ENCODE measurements at regions not wholly inside any gene's neighbourhood (a gene's known extent, or its start where the extent isn't known, plus 50 kb on each side); places are given as distances from the start of the nearest gene placed in this dataset.
A peak's percentile ranks its signal among the peaks of the same experiment; 100 is the strongest.
"Not testable (repeated sequence)": the region's sequence is repeated elsewhere in the genome, so short reads cannot be mapped to it uniquely, and the experiment has no call there.

DNA sequence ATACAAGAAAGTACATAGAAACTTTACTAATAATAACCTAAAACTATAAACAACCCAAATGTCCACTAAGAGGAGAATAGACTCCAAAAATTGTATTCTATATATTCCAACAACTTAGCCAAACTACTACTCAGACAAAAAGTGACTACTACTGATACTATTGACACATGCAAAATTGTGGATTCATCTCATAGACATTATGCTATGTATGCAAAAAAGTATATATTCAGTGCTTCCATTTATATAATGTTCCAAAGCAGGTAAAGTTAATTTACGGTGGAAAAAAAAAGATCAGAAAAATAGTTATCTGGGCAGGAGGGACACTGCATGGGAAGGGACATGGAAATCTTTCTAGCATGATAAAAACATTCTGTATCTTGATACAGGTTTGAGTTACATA, 62.0 kb upstream of the SRD5A2 start:
- no peak overlapping the region for H3K23ac ChIP-seq (ENCODE audit: low read depth, low read length)
- no peaks in the 10 kb centered on the region for H3K9me1 ChIP-seq (ENCODE audit: insufficient read depth, low read length)
- no peak overlapping the region for H3K4ac ChIP-seq (ENCODE audit: low read depth, low read length)
- TF ChIP-seq NFE2L2 (IDR thresholded peaks at IDR 0.05; ENCODE audit: low read depth, low read length) (no peak), RAD21 (IDR thresholded peaks at IDR 0.05; ENCODE audit: low read length) (no peak), RCOR1 (IDR thresholded peaks at IDR 0.05; ENCODE audit: insufficient replicate concordance, low read length) (no peak), MAFK (IDR thresholded peaks at IDR 0.05; ENCODE audit: low read depth, low read length) (0 out of 2 replicates have a peak, but pooled peaks have one; percentile 40)
- TF ChIP-seq, protein P1, sequence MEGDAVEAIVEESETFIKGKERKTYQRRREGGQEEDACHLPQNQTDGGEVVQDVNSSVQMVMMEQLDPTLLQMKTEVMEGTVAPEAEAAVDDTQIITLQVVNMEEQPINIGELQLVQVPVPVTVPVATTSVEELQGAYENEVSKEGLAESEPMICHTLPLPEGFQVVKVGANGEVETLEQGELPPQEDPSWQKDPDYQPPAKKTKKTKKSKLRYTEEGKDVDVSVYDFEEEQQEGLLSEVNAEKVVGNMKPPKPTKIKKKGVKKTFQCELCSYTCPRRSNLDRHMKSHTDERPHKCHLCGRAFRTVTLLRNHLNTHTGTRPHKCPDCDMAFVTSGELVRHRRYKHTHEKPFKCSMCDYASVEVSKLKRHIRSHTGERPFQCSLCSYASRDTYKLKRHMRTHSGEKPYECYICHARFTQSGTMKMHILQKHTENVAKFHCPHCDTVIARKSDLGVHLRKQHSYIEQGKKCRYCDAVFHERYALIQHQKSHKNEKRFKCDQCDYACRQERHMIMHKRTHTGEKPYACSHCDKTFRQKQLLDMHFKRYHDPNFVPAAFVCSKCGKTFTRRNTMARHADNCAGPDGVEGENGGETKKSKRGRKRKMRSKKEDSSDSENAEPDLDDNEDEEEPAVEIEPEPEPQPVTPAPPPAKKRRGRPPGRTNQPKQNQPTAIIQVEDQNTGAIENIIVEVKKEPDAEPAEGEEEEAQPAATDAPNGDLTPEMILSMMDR (conservative IDR thresholded peaks at IDR 0.05; ENCODE audit: low read depth, low read length), result no peak
- H3K4me2 ChIP-seq (ENCODE audit: low read depth, low read length), result no peak overlapping the region
- no peaks in the 10 kb centered on the region for H3K79me1 ChIP-seq (ENCODE audit: low read depth in 1 of 2, low read length in 2 of 2)
- H4K8ac ChIP-seq (ENCODE audit: low read depth in 2 of 2, low read length in 2 of 2), result no peak overlapping the region
- ChIA-PET CTCF (no interaction called here), POLR2A (ENCODE audit: unreplicated experiment) (no interaction called here)
- no peaks in the 10 kb centered on the region for H3K27me3 ChIP-seq (ENCODE audit: control insufficient read depth, insufficient read depth, low read length)
- H4K5ac ChIP-seq (ENCODE audit: low read depth, low read length), result no peak overlapping the region
- no peaks in the 10 kb centered on the region for H4K20me1 ChIP-seq (ENCODE audit: insufficient read depth, low read length)
- H3K9me3 ChIP-seq (ENCODE audit: control insufficient read depth, insufficient read depth, low read length), result no peaks in the 10 kb centered on the region
- H3K18ac ChIP-seq (ENCODE audit: low read depth, low read length), result no peak overlapping the region
- dilution Hi-C loops (cut with HindIII; ENCODE audit: low sequenced_read_pairs, unreplicated experiment) (no loop called here), in situ Hi-C loops (cut with MboI; ENCODE audit: low sequenced_read_pairs) (no loop called here), intact Hi-C loops (cut with micrococcal nuclease) (loop anchor here (5.0 kb wide), 1 partner anchor 35 kb away; no protein-coding TSS in a partner anchor)
- H2AK5ac ChIP-seq (ENCODE audit: low read depth, low read length), result no peak overlapping the region
- H2BK5ac ChIP-seq (ENCODE audit: low read depth, low read length, poor library complexity, severe bottlenecking), result no peak overlapping the region
- H4K91ac ChIP-seq (ENCODE audit: insufficient read depth, low read depth, low read length), result no peak overlapping the region
- H3K36me3 ChIP-seq (ENCODE audit: control insufficient read depth, insufficient read depth, low read length), result no peaks in the 10 kb centered on the region
- no peak overlapping the region for H2AFZ ChIP-seq (replicated peaks; ENCODE audit: low read length, poor library complexity)
- no peak for DNase-seq
- H2BK15ac ChIP-seq (ENCODE audit: low read depth, low read length), result no peak overlapping the region
- no CpG with 5 or more reads among the region's 1 CpG for WGBS, 2 experiments (ENCODE audit: extremely low coverage in 2 of 2, insufficient read length in 1 of 2)
- no peak overlapping the region for H3K56ac ChIP-seq (ENCODE audit: extremely low read depth, insufficient read depth, low read length)
- ATAC-seq (ENCODE audit: low read depth), result no peak
- no peak overlapping the region for H2BK20ac ChIP-seq (ENCODE audit: low read depth, low read length)
- H3K4me3 ChIP-seq (ENCODE audit: insufficient read depth, low read depth, low read length), result no peak overlapping the region
- no peak overlapping the region for H3K27ac ChIP-seq (ENCODE audit: insufficient read depth, low read length)
- no peak overlapping the region for H2AK9ac ChIP-seq (replicated peaks; ENCODE audit: low read depth, low read length, poor library complexity)
- no TSS peak for BruUV-seq (replicated peaks)
- H3K14ac ChIP-seq (replicated peaks; ENCODE audit: low read depth, low read length), result no peak overlapping the region
- H3K9ac ChIP-seq (ENCODE audit: low read depth, low read length), result no peak overlapping the region
- no peak overlapping the region for H2BK120ac ChIP-seq (ENCODE audit: low read depth, low read length)
- H3K4me1 ChIP-seq (ENCODE audit: control insufficient read depth, insufficient read depth, low read length), result no peaks in the 10 kb centered on the region

DNA sequence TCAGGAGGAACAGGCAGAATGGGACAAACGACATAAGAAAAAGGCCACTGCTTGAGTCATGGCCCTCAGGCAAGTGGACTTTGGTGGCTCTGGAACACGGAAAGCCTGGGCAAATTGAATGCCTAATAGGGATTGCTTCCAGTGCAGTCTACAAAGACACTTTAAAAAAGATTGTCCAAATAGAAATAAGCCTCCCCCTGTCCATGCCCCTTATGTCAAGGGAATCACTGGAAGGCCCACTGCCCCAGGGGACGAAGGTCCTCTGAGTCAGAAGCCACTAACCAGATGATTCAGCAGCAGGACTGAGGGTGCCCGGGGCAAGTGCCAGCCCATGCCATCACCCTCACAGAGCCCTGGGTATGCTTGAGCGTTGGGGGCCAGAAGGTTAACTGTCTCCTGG, 51.5 kb upstream of the SRD5A2 start:
- H4K5ac ChIP-seq (ENCODE audit: low read depth, low read length); dilution Hi-C loops (cut with HindIII; ENCODE audit: low sequenced_read_pairs, unreplicated experiment); H3K18ac ChIP-seq (ENCODE audit: low read depth, low read length); H2AK5ac ChIP-seq (ENCODE audit: low read depth, low read length); in situ Hi-C loops (cut with MboI; ENCODE audit: low sequenced_read_pairs); H3K4me3 ChIP-seq (ENCODE audit: insufficient read depth, low read depth, low read length); H4K8ac ChIP-seq (ENCODE audit: low read depth in 2 of 2, low read length in 2 of 2); intact Hi-C loops (cut with micrococcal nuclease); H3K14ac ChIP-seq (replicated peaks; ENCODE audit: low read depth, low read length); BruUV-seq (replicated peaks); H2BK5ac ChIP-seq (ENCODE audit: low read depth, low read length, poor library complexity, severe bottlenecking); H3K79me1 ChIP-seq (ENCODE audit: low read depth in 1 of 2, low read length in 2 of 2); H3K9ac ChIP-seq (ENCODE audit: low read depth, low read length); H3K4ac ChIP-seq (ENCODE audit: low read depth, low read length); H3K56ac ChIP-seq (ENCODE audit: extremely low read depth, insufficient read depth, low read length); POLR2A ChIA-PET (ENCODE audit: unreplicated experiment); H3K23ac ChIP-seq (ENCODE audit: low read depth, low read length); H3K4me1 ChIP-seq (ENCODE audit: control insufficient read depth, insufficient read depth, low read length); H3K4me2 ChIP-seq (ENCODE audit: low read depth, low read length); ATAC-seq (ENCODE audit: low read depth); H3K36me3 ChIP-seq (ENCODE audit: control insufficient read depth, insufficient read depth, low read length); H2BK15ac ChIP-seq (ENCODE audit: low read depth, low read length); CTCF ChIA-PET; H4K20me1 ChIP-seq (ENCODE audit: insufficient read depth, low read length); H4K91ac ChIP-seq (ENCODE audit: insufficient read depth, low read depth, low read length); DNase-seq; H3K27ac ChIP-seq (ENCODE audit: insufficient read depth, low read length); H3K9me3 ChIP-seq (ENCODE audit: control insufficient read depth, insufficient read depth, low read length); H2AFZ ChIP-seq (replicated peaks; ENCODE audit: low read length, poor library complexity); H2BK20ac ChIP-seq (ENCODE audit: low read depth, low read length); H2AK9ac ChIP-seq (replicated peaks; ENCODE audit: low read depth, low read length, poor library complexity); H3K9me1 ChIP-seq (ENCODE audit: insufficient read depth, low read length); H3K27me3 ChIP-seq (ENCODE audit: control insufficient read depth, insufficient read depth, low read length); H2BK120ac ChIP-seq (ENCODE audit: low read depth, low read length): not testable (repeated sequence)
- 22% methylated on average over 1 of the region's 5 CpGs; no CpG with 5 or more reads in 1 of the 2 experiments for WGBS, 2 experiments (ENCODE audit: extremely low coverage in 2 of 2, insufficient read length in 1 of 2)

All from IMR-90 (cell line).